NCI-H2171 (cell line): ENCODE measurements at regions not wholly inside any gene's neighbourhood (a gene's known extent, or its start where the extent isn't known, plus 50 kb on each side); places are given as distances from the start of the nearest gene placed in this dataset.
"Not testable (repeated sequence)": the region's sequence is repeated elsewhere in the genome, so short reads cannot be mapped to it uniquely, and the experiment has no call there.

Source experiments
- DNase-seq: peaks from one replicate; lab custom pipeline; 2025; lab: John Stamatoyannopoulos, UW

GRCh38 chr10:61612450-61612849 is 50.3 kb upstream of the CABCOCO1 start:
- DNase-seq, result no peak

GRCh38 chr10:61612009-61612408 is 50.7 kb upstream of the CABCOCO1 start:
- DNase-seq, result no peak

- DNase-seq, result no peak
Measured at GRCh38 chr10:61609701-61610100, 53.0 kb upstream of the CABCOCO1 start.

GRCh38 chr10:61608255-61609033 is 54.3 kb upstream of the CABCOCO1 start:
- DNase-seq, result no peak

GRCh38 chr10:61606959-61607907 is 55.5 kb upstream of the CABCOCO1 start:
- DNase-seq, result no peak

GRCh38 chr10:61605221-61605620 is 57.5 kb upstream of the CABCOCO1 start:
- DNase-seq, result no peak

GRCh38 chr10:61600399-61600798 is 62.3 kb upstream of the CABCOCO1 start:
- no peak for DNase-seq

GRCh38 chr10:61594430-61594829 is 68.3 kb upstream of the CABCOCO1 start:
- no peak for DNase-seq

GRCh38 chr10:61592581-61592980 is 70.1 kb upstream of the CABCOCO1 start:
- no peak for DNase-seq

GRCh38 chr10:61589547-61590243 is 73.0 kb upstream of the CABCOCO1 start:
- DNase-seq, result no peak

- DNase-seq, result no peak
Measured at GRCh38 chr10:61588770-61589211, 73.9 kb upstream of the CABCOCO1 start.

GRCh38 chr10:61586829-61587228 is 75.9 kb upstream of the CABCOCO1 start:
- no peak for DNase-seq

GRCh38 chr10:61580608-61581007 is 82.1 kb upstream of the CABCOCO1 start:
- DNase-seq, result no peak

- not testable (repeated sequence) for DNase-seq
Measured at GRCh38 chr10:61570204-61570603, 92.5 kb upstream of the CABCOCO1 start.

GRCh38 chr10:61567729-61568128 is 95.0 kb upstream of the CABCOCO1 start:
- DNase-seq, result no peak

GRCh38 chr10:61565819-61566560 is 96.7 kb upstream of the CABCOCO1 start:
- no peak for DNase-seq

GRCh38 chr10:61564444-61564843 is 98.3 kb upstream of the CABCOCO1 start:
- no peak for DNase-seq

- no peak for DNase-seq
Measured at GRCh38 chr10:61559615-61560014, 103.1 kb upstream of the CABCOCO1 start.

GRCh38 chr10:61558188-61558587 is 104.5 kb upstream of the CABCOCO1 start:
- DNase-seq, result no peak

GRCh38 chr10:61554925-61555324 is 101.7 kb upstream of the TMEM26 start:
- DNase-seq, result no peak

- DNase-seq, result no peak
Measured at GRCh38 chr10:61549861-61550260, 96.7 kb upstream of the TMEM26 start.

- no peak for DNase-seq
Measured at GRCh38 chr10:61548364-61548763, 95.2 kb upstream of the TMEM26 start.
